SH-SY5Y (cell line): ENCODE measurements at regions not wholly inside any gene's neighbourhood (a gene's known extent, or its start where the extent isn't known, plus 50 kb on each side); places are given as distances from the start of the nearest gene placed in this dataset.

Experiments
- GATA2 ChIP-seq: IDR thresholded peaks from 2 replicates; pipeline ENCODE4 v1.6.1; 2011; ENCODE audit warnings: mild to moderate bottlenecking, low read depth, low read length
- GATA3 ChIP-seq: IDR thresholded peaks from 2 replicates; pipeline ENCODE4 v1.6.1; 2011; ENCODE audit warnings: low read depth, mild to moderate bottlenecking, low read length, moderate library complexity

GRCh38 chr13:99085139-99085807, 107.4 kb upstream of the DOCK9 start:
- TF ChIP-seq GATA2, result no peak
- no peak for TF ChIP-seq GATA3
